HUES48 (cell line): ENCODE measurements at regions not wholly inside any gene's neighbourhood (a gene's known extent, or its start where the extent isn't known, plus 50 kb on each side); places are given as distances from the start of the nearest gene placed in this dataset.

ENCODE experiments used
- H3K27ac ChIP-seq: one replicate; pipeline ENCODE4 v1.7.0; 2013; ENCODE audit warnings: low read depth, low read length, inconsistent platforms
- H3K27me3 ChIP-seq: 2 replicates; pipeline ENCODE4 v1.6.1; 2013; ENCODE audit warnings: mild to moderate bottlenecking, low read length; ENCODE audit not compliant: control insufficient read depth, insufficient read depth
- H3K36me3 ChIP-seq: 2 replicates; pipeline ENCODE4 v1.6.1; 2013; ENCODE audit warnings: low read length; ENCODE audit not compliant: control insufficient read depth, insufficient read depth
- H3K4me1 ChIP-seq: 2 replicates; pipeline ENCODE4 v1.6.1; 2013; ENCODE audit warnings: mild to moderate bottlenecking, low read length; ENCODE audit not compliant: control insufficient read depth, insufficient read depth
- H3K4me3 ChIP-seq: 2 replicates; pipeline ENCODE4 v1.5.1; 2013; ENCODE audit warnings: mild to moderate bottlenecking, low read depth, low read length
- H3K9ac ChIP-seq: 2 replicates; pipeline ENCODE4 v1.6.1; 2013; ENCODE audit warnings: mild to moderate bottlenecking, low read depth, low read length, moderate library complexity
- H3K9me3 ChIP-seq: 2 replicates; pipeline ENCODE4 v1.6.1; 2013; ENCODE audit warnings: low read length; ENCODE audit not compliant: control insufficient read depth, insufficient read depth

DNA sequence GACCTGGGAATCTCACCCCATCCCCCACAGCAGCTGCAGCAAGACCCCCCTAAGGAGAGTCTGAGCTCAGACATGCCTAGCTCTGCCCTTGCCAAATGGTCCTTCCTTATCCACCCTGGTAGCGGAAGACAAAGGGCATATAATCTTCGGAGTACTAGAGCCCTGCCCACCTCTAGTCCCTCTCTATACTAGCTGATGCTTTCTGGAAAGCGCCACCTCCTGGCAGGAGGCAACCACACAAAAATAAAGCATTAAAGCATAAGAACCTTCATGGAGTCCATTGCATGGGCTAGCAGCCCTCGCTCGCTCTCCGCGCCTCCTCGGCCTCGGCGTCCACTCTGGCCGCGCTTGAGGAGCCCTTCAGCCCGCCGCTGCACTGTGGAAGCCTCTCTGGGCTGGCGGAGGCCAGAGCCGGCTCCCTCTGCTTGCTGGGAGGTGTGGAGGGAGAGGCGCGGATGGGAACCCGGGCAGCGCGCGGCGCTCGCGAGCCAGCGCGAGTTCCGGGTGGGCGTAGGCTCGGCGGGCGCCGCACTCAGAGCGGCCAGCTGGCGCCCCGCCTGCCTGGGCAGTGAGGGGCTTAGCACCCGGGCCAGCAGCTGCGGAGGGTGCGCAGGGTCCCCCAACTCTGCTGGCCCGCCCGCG, 941.2 kb downstream of the SUCLG1 start:
- Histone ChIP-seq H3K4me3 (no peak overlapping the region), H3K9ac (no peak overlapping the region), H3K27ac (no peak overlapping the region), H3K36me3 (no peaks in the 10 kb centered on the region), H3K4me1 (no peaks in the 10 kb centered on the region), H3K27me3 (no peaks in the 10 kb centered on the region), H3K9me3 (peaks cover 4% of the 10 kb centered on the region; the same call in 1 of the 2 replicates)

DNA sequence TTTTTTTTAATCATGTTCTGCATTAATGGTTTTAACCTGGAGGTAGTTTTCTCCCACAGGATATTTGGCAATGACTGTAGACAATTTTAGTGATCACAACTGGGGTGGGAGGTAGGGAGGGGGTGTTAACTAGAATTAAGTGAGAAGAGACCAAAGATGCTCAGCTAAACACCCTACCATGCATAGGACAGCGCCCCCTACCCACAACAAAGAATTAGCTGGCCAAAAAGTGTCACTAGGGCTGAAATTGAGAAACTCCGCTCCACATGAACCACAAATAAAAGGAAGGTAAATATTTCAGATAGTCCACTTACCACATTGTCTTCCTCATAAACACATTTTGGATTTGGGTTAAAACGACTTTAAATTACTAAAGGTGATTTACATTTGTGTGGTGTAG, 942.6 kb downstream of the SUCLG1 start:
- Histone ChIP-seq H3K9me3 (peaks cover 4% of the 10 kb centered on the region; the same call in 1 of the 2 replicates), H3K4me3 (no peak overlapping the region), H3K27me3 (no peaks in the 10 kb centered on the region), H3K27ac (no peak overlapping the region), H3K4me1 (no peaks in the 10 kb centered on the region), H3K9ac (no peak overlapping the region), H3K36me3 (no peaks in the 10 kb centered on the region)

DNA sequence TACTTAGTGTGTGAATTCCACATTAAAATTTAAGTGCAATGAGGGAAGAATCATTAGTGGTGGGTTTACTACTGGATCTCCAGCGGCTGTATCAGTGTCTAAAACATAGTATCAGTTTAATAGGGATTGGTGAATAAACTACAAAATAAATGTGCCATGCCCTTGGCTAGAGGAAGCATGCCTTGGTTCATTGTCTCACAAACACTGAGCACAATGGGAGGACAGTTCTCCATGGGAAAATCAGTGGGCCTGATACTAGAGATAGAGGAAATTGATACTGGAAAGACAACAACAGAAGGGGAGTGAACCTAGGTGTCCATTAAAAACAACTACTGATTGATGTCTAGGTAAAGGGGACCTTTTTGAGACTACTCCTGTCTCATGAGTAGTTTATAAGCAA, 971.6 kb downstream of the SUCLG1 start:
- H3K4me1 ChIP-seq, result no peaks in the 10 kb centered on the region

DNA sequence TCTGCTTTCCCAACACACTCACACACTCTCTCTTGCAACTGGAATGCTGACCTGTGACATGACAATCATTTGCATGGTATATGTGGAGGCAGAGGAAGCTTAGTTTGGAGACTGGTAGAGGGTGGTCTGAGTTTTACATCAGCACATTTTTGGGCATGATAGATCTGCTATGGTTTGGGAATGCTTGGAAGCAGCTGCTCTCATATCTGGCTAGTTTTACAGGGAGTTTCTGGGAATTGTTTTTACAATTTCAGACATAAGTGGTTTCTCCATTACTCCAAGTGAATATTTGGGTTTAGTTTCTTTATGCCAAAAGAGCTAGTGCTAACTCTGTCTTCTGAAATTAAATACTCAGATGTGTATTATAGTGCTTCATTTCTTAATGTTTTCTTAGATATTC, 977.6 kb downstream of the SUCLG1 start:
- no peak overlapping the region for H3K4me3 ChIP-seq
- H3K9ac ChIP-seq, result no peak overlapping the region
- H3K27me3 ChIP-seq, result no peaks in the 10 kb centered on the region
- peaks cover 4% of the 10 kb centered on the region; the same call in 1 of the 2 replicates for H3K4me1 ChIP-seq
- no peaks in the 10 kb centered on the region for H3K36me3 ChIP-seq
- H3K27ac ChIP-seq, result no peak overlapping the region
- no peaks in the 10 kb centered on the region for H3K9me3 ChIP-seq

More for the DNA sequence above, 971.6 kb downstream of the SUCLG1 start:
- H3K27me3 ChIP-seq, result no peaks in the 10 kb centered on the region
- H3K4me3 ChIP-seq, result no peak overlapping the region
- no peak overlapping the region for H3K9ac ChIP-seq
- H3K9me3 ChIP-seq, result no peaks in the 10 kb centered on the region
- no peaks in the 10 kb centered on the region for H3K36me3 ChIP-seq
- H3K27ac ChIP-seq, result no peak overlapping the region

DNA sequence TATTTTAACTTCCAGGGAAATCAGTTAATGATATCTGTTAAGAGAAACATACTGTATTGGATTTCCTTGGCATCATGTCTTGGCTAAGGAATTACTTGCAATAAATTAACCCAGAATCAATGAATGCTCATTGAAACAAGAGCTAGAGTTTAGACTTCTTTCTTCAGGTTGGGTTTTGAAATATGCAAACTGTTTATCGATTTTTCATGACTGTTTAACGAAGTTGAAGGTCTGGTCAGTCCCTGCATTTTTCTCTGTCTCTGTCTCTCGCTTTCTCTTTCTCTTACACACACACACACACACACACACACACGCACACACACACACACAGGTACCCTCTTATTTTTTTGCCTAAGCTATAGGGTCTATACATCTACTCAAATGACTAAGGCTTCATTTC, 981.0 kb downstream of the SUCLG1 start:
- Histone ChIP-seq H3K4me1 (peaks cover 4% of the 10 kb centered on the region; the same call in 1 of the 2 replicates), H3K27me3 (no peaks in the 10 kb centered on the region), H3K9me3 (no peaks in the 10 kb centered on the region), H3K4me3 (no peak overlapping the region), H3K9ac (no peak overlapping the region), H3K36me3 (no peaks in the 10 kb centered on the region), H3K27ac (no peak overlapping the region)

DNA sequence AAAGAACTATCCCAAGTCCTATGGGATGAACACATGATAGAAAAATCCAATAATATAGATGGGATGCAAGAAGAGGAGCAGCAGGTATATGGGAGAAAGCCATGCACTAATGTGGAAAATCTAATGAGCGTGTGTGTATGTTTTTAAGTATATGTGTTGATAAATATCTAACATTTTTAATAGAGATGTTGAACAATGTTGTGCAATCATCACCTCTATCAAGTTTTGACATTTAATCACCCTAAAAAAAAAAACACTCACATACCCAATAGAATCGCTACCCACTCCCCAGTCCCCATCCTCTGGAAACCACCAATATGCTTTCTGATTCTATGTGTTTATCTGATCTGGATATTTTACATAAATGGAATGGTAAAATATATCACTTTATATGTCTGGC, 983.7 kb downstream of the SUCLG1 start:
- H3K36me3 ChIP-seq, result no peaks in the 10 kb centered on the region
- no peak overlapping the region for H3K4me3 ChIP-seq
- H3K27me3 ChIP-seq, result no peaks in the 10 kb centered on the region
- H3K4me1 ChIP-seq, result peaks cover 11% of the 10 kb centered on the region
- H3K9me3 ChIP-seq, result no peaks in the 10 kb centered on the region
- H3K9ac ChIP-seq, result no peak overlapping the region
- H3K27ac ChIP-seq, result no peak overlapping the region

- Histone ChIP-seq H3K27me3 (no peaks in the 10 kb centered on the region), H3K36me3 (no peaks in the 10 kb centered on the region), H3K4me3 (no peak overlapping the region), H3K9me3 (no peaks in the 10 kb centered on the region), H3K9ac (no peak overlapping the region), H3K27ac (no peak overlapping the region), H3K4me1 (peaks cover 7% of the 10 kb centered on the region)
These were observed 987.4 kb downstream of the SUCLG1 start for GRCh38 chr2:83471655-83472054.

- Histone ChIP-seq H3K9me3 (no peaks in the 10 kb centered on the region), H3K36me3 (no peaks in the 10 kb centered on the region), H3K27ac (no peak overlapping the region), H3K4me3 (no peak overlapping the region), H3K9ac (no peak overlapping the region), H3K27me3 (no peaks in the 10 kb centered on the region), H3K4me1 (peaks cover 12% of the 10 kb centered on the region)
These were observed 988.2 kb downstream of the SUCLG1 start for GRCh38 chr2:83470928-83471327.

DNA sequence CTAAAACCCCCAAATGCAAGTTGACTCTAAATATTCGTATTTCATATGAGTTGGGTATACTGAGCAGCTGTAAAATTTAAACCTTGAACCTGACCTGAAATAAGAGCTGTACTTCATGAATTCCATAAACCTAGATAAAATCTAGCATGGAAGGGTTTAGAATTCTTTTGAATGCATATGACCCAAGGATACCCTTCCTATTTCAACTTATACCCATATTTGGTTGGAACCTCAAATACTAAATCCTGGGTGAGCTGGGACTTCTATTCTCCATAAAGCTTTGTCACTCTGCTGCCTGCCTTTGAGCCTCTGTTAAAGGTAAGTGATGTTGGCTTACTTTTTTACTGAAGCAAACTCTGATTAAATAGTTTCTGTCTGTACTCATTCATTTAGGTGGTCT, 994.6 kb downstream of the SUCLG1 start:
- Histone ChIP-seq H3K36me3 (no peaks in the 10 kb centered on the region), H3K4me3 (no peak overlapping the region), H3K9ac (no peak overlapping the region), H3K27ac (no peak overlapping the region), H3K27me3 (no peaks in the 10 kb centered on the region), H3K9me3 (no peaks in the 10 kb centered on the region), H3K4me1 (peaks cover 6% of the 10 kb centered on the region; the same call in 1 of the 2 replicates)

DNA sequence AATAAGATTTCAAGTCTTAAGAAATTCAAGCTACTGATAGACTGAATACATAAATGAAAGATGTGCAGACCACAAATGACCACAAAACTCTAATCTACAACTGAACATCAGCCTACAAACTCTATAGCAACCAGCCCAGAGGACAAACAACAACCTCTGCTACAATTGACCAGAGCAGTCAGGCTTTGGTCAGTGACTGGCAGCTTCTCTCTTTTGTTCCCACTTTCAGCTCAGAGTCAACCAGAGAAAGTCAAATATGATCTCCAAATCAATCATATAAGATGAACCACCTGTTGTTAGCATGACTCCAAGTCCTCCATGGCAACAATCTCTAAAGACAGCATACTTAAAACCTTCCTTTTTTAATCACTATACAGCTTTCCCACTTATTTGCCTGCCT, 996.2 kb downstream of the SUCLG1 start:
- Histone ChIP-seq H3K36me3 (no peaks in the 10 kb centered on the region), H3K9me3 (no peaks in the 10 kb centered on the region), H3K27me3 (no peaks in the 10 kb centered on the region), H3K9ac (no peak overlapping the region), H3K27ac (no peak overlapping the region), H3K4me3 (no peak overlapping the region), H3K4me1 (peaks cover 6% of the 10 kb centered on the region; the same call in 1 of the 2 replicates)

- no peak overlapping the region for H3K27ac ChIP-seq
These were observed 997.9 kb downstream of the SUCLG1 start for GRCh38 chr2:83461135-83461534.

More at GRCh38 chr2:83461135-83461534, 997.9 kb downstream of the SUCLG1 start:
- Histone ChIP-seq H3K36me3 (no peaks in the 10 kb centered on the region), H3K9ac (no peak overlapping the region), H3K4me3 (no peak overlapping the region), H3K9me3 (no peaks in the 10 kb centered on the region), H3K4me1 (peaks cover 3% of the 10 kb centered on the region; the same call in 1 of the 2 replicates), H3K27me3 (no peaks in the 10 kb centered on the region)
